ENCODE measurements at regions not wholly inside any gene's neighbourhood (a gene's known extent, or its start where the extent isn't known, plus 50 kb on each side); places are given as distances from the start of the nearest gene placed in this dataset.

GRCh38 chr3:41002104-41002503 lies 197.2 kb upstream of the CTNNB1 start:
- TF ChIP-seq POLR2AphosphoS5 (IDR thresholded peaks at IDR 0.05) (no peak), CTCF (IDR thresholded peaks at IDR 0.05) (no peak), EP300 (IDR thresholded peaks at IDR 0.05) (no peak), POLR2A (IDR thresholded peaks at IDR 0.05; ENCODE audit: low read depth) (no peak)
- H3K27me3 ChIP-seq, result no peaks in the 10 kb centered on the region
- peaks cover 0 to 11% (median 6%) of the 10 kb centered on the region in 4 donors for H3K4me1 ChIP-seq
- WGBS, result 59% methylated on average over 4 of the region's 4 CpGs
- intact Hi-C loops (cut with DNase I), result no loop called here
- peaks cover 0 to 4% (median under 1%) of the 10 kb centered on the region in 4 donors for H3K9me3 ChIP-seq
- H3K27ac ChIP-seq (replicated peaks in 1 of 4), result no peak overlapping the region
- no peak overlapping the region for H3K4me3 ChIP-seq
- no peak for DNase-seq (ENCODE audit: extremely low spot score)
- H3K36me3 ChIP-seq, result no peaks in the 10 kb centered on the region

- DNase-seq (ENCODE audit: extremely low spot score), result no peak
- Histone ChIP-seq H3K4me3 (no peak overlapping the region), H3K9me3 (peaks cover 0 to 9% (median 5%) of the 10 kb centered on the region in 4 donors), H3K4me1 (no peaks in the 10 kb centered on the region), H3K36me3 (no peaks in the 10 kb centered on the region), H3K27ac (replicated peaks in 1 of 4) (no peak overlapping the region), H3K27me3 (no peaks in the 10 kb centered on the region)
- intact Hi-C loops (cut with DNase I), result no loop called here
- TF ChIP-seq POLR2AphosphoS5 (IDR thresholded peaks at IDR 0.05) (no peak), CTCF (IDR thresholded peaks at IDR 0.05) (no peak), EP300 (IDR thresholded peaks at IDR 0.05) (no peak), POLR2A (IDR thresholded peaks at IDR 0.05; ENCODE audit: low read depth) (no peak)
Observed at GRCh38 chr3:41007399-41007798, 191.9 kb upstream of the CTNNB1 start.

GRCh38 chr3:41011854-41012253 lies 187.5 kb upstream of the CTNNB1 start:
- intact Hi-C loops (cut with DNase I), result no loop called here
- Histone ChIP-seq H3K4me3 (no peak overlapping the region), H3K4me1 (no peaks in the 10 kb centered on the region), H3K9me3 (peaks cover 0 to 9% (median 4%) of the 10 kb centered on the region in 4 donors), H3K36me3 (no peaks in the 10 kb centered on the region), H3K27me3 (no peaks in the 10 kb centered on the region), H3K27ac (replicated peaks in 1 of 4) (no peak overlapping the region)
- TF ChIP-seq POLR2AphosphoS5 (IDR thresholded peaks at IDR 0.05) (no peak), CTCF (IDR thresholded peaks at IDR 0.05) (no peak), EP300 (IDR thresholded peaks at IDR 0.05) (no peak), POLR2A (IDR thresholded peaks at IDR 0.05; ENCODE audit: low read depth) (no peak)
- WGBS, result 66% methylated on average over 2 of the region's 2 CpGs
- DNase-seq (ENCODE audit: extremely low spot score), result no peak

GRCh38 chr3:41018855-41019254 lies 180.4 kb upstream of the CTNNB1 start:
- intact Hi-C loops (cut with DNase I), result no loop called here
- Histone ChIP-seq H3K9me3 (no peaks in the 10 kb centered on the region), H3K36me3 (no peaks in the 10 kb centered on the region), H3K27ac (replicated peaks in 1 of 4) (no peak overlapping the region), H3K4me1 (no peaks in the 10 kb centered on the region), H3K4me3 (no peak overlapping the region), H3K27me3 (no peaks in the 10 kb centered on the region)
- 92% methylated on average over 2 of the region's 2 CpGs for WGBS
- no peak for TF ChIP-seq CTCF (IDR thresholded peaks at IDR 0.05)
- no peak for DNase-seq (ENCODE audit: extremely low spot score)

- Histone ChIP-seq H3K27me3 (no peaks in the 10 kb centered on the region), H3K27ac (replicated peaks in 1 of 4) (no peak overlapping the region), H3K4me1 (peaks cover 3 to 14% (median 12%) of the 10 kb centered on the region in 4 donors), H3K9me3 (no peaks in the 10 kb centered on the region), H3K36me3 (no peaks in the 10 kb centered on the region), H3K4me3 (no peak overlapping the region)
- 64% methylated on average over 5 of the region's 5 CpGs for WGBS
- DNase-seq (ENCODE audit: extremely low spot score), result no peak
- TF ChIP-seq POLR2A (IDR thresholded peaks at IDR 0.05; ENCODE audit: low read depth) (no peak), POLR2AphosphoS5 (IDR thresholded peaks at IDR 0.05) (no peak), EP300 (IDR thresholded peaks at IDR 0.05) (no peak), CTCF (IDR thresholded peaks at IDR 0.05) (no peak)
- intact Hi-C loops (cut with DNase I), result no loop called here
Observed at GRCh38 chr3:41024031-41024836, 175.1 kb upstream of the CTNNB1 start.
